HG03135 (cell line): ENCODE measurements at regions not wholly inside any gene's neighbourhood (a gene's known extent, or its start where the extent isn't known, plus 50 kb on each side); places are given as distances from the start of the nearest gene placed in this dataset.
"Not testable (repeated sequence)": the region's sequence is repeated elsewhere in the genome, so short reads cannot be mapped to it uniquely, and the experiment has no call there.

ENCODE experiments used
- ATAC-seq: cut with Tn5 transposase; IDR thresholded peaks from one replicate; pipeline ENCODE4 v1.9.1; 2021; ENCODE audit warnings: mild to moderate bottlenecking, moderate library complexity; ENCODE audit not compliant: unreplicated experiment

DNA sequence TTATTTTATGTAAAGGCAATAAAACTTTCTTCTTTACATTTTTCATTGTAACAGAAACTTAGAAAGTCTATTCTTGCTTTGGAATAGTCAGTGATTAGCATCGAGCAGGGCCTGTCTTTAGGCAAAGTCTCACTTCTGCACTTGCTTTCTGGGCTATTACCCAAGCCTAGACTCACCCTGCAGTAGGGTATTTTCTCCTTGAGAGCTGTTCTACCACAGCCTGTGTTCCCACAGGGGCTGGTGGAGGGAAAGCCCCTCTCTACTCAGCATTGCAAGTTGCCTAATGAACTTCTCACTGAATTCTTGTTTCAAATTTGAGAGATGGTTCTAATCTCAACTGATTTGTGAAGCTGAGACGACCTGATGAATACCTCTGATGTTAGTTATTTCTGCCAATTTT lies 111.7 kb upstream of the KLHL14 start:
- ATAC-seq, result peak; percentile 68

DNA sequence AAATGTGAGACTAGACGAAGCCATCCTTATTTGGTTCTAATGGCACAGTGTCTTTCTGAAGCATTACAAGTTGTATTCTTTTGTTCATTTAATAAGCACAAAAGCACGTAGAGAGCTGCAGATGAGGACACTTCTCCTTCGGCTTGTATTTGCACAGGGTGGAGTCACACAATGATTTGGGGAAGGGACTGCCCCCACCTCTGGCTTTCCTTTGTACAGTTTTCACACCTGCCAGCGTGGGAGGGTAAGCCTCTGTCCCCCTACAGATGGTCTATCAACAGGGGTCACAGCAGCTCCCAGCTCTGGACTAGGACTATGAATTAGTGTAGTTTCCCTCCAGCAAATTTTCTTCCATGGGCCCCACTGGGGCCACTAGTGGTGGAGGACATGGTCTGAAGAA lies 108.2 kb upstream of the KLHL14 start:
- ATAC-seq, result no peak

DNA sequence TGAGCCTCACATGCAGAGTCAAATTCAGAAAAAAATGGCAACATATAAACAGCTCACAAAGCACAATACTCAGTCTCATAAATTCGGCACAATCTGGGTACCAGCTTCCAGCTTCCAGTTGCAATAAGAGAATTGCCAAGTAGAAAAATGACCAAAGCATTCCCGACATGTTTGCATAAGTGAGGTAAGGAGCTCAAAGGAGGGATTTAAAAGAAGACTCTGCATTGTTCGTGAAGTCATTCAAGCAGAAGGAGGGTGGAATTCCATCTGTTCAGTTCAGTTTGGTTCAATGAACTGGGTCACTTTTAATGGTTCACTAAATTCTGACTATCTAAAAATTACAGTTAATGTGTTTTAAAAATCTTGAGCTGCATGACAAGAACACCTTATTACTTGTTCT lies 106.7 kb upstream of the KLHL14 start:
- ATAC-seq, result no peak

DNA sequence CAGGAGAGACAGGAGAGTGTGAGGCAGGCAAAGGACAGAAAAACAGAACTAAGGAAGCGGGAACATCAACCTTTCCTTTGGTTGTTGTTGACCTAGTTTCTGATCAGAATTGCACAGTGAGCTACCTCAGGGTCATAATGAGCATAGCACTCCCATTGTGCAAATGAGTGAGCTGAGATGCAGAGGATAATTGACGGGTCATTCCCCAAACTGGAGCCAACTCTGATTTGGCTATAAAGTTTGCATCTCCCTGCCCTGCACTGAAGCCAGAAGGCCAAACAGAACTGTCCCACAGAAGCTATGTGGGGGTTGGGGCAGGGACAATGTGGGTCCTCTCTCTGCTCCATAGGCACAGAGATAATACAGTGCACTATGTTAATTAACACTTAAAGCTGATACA lies 105.6 kb upstream of the KLHL14 start:
- ATAC-seq, result no peak

DNA sequence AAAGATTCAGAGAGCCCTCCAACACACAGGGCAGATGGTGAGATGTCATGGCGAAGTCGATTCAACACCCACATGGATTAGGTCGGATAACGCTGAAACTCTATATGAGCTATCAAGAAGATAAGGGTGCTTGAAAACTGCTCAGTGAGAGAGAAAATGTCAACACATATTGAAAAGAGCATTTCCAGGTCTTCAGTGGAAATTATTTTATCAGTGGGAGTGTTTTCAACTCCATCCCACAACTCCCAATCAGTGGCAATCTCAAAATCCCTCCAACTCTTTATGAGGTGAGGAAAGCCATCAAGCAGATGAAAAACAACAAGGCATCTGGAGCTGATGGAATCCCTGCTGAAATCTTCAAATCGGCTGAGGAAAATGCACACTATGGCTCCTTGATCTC lies 104.5 kb upstream of the KLHL14 start:
- ATAC-seq, result no peak

DNA sequence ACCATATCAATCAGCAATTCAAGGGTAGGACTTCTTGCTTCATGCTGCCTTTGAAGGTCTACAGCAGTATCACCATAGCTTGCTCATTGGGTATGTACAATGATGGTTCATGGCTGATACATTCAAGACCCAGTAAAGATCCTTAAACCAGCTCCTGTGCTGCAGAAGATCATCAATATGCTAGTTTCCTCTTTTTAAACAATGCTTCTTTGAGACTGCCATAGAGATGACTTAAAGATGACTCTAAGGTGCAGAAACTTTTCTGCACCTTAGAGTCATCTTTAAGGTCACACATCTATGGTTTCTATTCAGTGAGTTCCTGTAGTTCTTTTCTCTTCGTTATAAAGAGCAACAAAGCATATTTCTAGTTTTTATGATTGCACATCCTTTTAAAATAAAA lies 102.8 kb upstream of the KLHL14 start:
- ATAC-seq, result no peak

DNA sequence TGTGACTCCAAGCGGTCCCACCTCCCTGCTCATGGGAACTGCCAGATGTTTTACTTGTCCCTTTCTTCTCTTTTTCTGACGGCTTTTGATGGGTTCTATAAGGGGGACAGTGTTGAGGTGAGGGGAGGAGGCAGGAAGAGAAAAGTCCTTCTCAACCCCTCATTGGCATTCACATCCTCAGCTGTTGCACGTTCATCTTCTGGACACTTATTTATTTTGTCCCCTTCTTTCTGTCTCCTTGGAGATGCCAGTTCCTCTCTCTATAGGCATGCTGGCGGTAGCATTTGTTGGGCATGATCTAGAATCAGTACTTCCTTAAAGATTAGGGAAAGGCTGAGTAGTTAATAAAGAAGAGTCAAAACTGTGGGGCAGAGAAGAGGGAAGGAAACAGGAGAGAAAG lies 99.0 kb upstream of the KLHL14 start:
- ATAC-seq, result no peak

DNA sequence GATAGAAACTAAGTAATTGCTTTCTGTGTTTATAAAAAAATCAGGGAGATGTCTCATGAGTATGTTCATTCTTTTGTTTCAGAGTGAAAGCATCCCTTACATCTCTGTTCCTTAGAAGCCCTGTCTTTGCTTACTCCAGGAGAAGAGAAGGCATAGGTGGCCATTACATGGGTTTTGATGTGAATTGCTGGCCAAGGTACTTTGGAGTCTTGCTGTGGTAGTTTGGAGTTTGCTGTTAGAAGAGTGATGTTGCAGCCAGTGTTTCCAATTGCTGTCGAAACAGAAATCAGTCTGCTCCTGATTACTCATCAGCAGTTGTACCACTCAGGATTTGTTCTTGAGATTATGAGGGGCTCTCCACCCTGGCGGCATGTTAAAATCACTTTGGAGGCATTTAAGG lies 97.8 kb upstream of the KLHL14 start:
- no peak for ATAC-seq

DNA sequence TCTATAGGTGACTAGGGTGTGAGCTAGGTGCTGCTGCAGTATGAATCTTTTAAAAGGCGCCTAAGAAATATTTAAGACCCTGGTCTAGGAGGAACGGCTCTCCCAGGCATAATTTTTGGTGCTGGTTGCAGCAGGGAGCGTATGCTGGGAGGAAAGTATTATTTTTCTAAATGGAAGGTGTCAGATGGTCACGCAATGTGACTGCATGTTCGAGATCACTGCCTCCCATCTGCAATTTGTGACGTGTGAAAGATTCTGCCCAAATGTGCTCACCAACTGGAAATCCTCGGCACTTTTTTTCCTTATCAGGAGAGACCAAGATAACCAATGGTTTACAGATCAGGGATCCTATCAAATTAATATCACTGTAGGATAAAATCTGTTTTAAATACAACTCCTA lies 95.6 kb upstream of the KLHL14 start:
- no peak for ATAC-seq

DNA sequence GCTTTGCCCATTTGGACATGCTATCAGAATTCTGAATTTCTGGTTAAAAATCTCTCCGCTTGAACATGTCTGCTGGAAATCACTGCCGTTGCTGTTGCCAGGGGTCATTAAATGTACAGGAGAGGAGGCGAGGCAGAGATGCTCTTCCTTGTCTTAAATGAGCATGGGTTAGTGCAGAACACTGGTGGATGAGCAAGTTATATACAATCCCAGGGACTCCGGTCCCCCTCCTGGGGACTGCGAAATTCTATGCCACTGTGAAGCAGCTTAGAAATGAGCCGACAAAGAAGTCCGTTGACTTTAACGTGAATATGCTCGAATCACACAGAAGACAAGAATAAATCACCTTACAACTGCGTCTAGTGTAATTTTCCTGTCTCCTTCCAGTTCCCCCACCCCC lies 95.1 kb upstream of the KLHL14 start:
- ATAC-seq, result no peak

DNA sequence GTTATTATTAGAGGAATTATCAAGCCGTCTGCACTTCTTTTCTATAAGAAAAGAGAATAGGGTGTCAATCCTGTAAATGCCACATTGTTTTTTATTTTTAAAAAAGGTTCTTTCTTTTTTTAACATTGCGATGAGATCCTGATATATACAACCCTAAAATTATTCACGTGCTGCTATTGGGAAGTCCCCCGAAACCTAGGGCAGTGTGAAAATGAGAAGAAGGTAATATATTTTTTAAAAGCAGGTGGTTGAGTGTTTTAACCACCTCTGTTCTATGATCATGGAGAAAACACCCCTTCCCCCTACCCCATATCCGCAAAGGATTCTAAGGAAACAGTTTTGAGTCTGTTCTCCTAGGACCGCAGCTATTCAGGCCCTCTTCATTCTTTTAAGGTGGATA lies 94.5 kb upstream of the KLHL14 start:
- no peak for ATAC-seq

DNA sequence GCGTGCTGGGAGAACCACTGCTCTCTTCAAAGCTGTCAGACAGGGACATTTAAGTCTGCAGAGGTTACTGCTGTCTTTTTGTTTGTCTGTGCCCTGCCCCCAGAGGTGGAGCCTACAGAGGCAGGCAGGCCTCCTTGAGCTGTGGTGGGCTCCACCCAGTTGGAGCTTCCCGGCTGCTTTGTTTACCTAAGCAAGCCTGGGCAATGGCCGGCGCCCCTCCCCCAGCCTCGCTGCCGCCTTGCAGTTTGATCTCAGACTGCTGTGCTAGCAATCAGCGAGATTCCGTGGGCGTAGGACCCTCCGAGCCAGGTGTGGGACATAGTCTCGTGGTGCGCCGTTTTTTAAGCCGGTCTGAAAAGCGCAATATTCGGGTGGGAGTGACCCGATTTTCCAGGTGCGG lies 89.2 kb upstream of the KLHL14 start:
- not testable (repeated sequence) for ATAC-seq

DNA sequence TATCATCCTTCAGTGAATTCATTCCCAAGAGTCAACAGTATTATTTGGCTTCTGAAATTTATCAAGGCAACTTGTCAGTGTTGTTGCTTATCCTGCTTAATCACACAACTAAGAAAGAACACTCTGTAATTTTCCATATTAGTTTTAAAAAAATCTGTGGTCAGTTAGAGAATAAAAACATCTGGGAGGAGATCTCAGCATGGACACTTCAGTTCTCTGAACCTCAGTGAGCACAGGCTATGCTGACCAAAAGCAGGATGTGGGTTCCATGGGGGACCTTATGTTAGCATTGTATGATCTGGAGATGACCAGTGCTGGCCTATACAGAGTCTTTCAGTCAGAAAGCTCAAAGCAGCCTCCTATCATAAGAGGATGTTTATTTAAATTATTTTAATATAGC lies 79.1 kb upstream of the KLHL14 start:
- ATAC-seq, result no peak

DNA sequence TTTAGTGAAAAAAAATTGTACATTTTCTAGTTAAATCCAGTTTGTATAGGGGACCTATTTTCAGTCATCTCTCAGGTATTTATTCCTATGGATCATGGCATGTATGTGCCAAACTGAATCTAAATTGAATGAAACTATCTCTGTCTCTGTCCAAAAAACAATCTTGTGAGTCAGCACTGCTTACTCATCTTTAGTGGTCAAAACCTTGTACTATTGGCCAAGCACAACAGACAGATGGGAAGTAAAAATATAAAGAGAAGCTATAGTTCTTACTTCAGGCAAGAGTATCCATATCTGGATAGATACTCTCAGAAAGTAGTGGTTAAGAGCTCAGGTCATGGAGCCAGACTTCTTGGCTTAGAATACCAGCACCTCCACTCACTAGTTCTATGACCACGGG lies 76.0 kb upstream of the KLHL14 start:
- ATAC-seq, result no peak

DNA sequence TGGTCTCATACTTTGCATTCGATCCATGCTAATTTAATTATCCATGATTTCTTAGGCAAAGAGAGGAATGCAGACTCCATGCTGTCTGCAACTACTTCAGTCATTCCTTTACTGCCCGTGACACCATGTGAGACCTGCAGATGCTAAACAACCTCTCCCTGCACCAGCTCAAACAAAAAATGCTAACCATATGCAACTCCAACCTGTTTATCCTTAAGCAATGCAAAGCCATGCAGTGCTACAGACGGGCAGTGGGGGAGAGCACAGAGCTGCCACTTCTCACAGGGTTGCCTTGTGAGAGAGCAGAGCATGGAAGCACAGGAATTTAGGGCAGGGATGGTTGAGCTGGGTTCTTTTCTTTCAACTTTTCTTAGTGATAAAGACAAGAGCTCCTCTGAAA lies 74.9 kb upstream of the KLHL14 start:
- no peak for ATAC-seq

DNA sequence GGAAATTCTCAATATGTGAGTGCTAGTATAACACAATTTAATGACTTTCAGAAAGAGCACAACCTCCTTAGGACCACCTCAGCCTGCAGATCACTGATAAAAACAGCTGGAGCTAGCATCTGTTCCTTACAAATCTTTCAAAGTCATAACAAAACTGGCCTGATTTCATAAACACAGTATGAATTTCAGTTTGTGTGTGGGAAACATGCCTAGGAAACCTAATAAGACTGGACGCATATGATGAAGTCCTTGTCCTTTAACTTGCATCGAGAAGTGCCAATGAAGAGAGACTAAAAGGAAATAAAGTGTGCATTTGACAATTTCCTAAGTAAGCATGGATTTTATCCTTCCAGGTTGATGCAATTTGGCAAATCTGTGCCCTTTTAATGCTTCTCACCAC lies 74.1 kb upstream of the KLHL14 start:
- no peak for ATAC-seq

DNA sequence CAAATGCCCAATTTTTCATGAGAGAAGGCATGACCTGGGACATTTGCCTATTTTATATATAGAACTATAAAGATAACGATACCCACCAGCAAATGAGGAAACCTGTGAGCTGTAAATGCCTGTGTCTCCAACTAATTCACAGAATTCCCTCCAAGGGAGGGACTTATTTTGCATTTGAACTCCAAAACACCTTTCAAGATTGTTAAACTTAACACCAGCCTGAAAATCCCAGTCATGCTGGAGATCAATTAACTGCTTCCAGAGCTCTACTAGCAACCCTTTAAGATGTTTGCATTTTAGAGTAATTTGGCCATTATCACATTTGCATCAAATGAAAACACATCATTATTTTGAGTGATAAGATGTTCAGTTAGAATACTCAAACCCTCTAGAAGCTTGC lies 68.1 kb upstream of the KLHL14 start:
- ATAC-seq, result no peak

DNA sequence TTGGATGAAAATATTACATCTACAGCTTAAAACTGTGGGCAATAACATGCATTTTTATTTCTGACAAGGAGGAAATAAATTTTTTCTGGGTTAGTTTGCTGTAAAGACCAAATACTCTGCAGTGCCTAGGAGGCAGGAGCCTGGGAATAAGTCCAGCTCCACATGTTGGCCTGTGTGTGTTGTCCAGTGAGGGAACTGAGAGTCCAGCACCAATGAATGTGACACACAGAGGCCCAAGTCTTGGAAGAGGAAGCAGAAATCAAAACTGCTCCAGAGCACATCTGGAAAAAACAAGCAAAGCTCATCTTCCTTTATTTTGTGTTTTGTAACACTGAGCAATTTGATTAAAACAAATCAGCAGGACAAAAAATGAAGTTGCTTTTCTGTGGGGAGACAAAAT lies 63.1 kb upstream of the KLHL14 start:
- no peak for ATAC-seq

DNA sequence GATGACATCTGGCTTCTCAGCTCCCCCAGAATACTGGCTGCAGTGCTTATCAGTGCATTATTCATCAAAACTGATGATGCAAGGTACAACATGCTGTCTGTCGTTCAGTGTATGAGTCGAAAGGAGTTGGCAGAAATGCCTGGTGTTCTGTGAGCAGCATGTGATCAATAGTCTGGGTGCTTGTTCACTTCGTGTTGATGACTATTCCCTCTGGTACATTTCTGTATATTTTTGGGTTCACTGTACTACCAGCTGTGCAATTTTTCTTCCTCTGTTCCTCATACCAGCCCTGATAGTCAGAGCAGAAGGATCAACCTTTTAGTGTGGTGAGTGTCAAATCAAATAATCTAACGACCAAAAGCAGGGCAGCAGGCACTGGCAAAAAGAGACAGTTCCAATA lies 59.0 kb upstream of the KLHL14 start:
- no peak for ATAC-seq

DNA sequence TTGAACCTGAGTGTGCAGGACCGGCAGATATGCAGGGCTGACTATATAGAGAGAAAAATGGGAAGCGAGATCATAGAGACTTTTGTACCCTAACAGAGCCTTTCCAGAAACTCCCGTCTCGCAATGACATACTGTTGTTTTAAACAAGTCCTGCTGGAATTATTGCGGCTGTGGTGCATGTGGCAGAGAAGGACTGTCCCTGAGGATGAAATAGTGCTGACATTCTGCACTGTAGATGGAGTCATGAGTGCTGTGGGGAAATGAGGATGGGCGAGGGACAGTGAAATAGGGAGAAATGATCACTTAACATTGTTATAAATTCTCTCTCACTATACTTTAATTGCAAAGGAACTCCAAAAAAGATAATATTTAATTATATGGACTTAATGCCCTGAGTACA lies 50.4 kb upstream of the KLHL14 start:
- no peak for ATAC-seq
